ENCODE measurements at regions not wholly inside any gene's neighbourhood (a gene's known extent, or its start where the extent isn't known, plus 50 kb on each side); places are given as distances from the start of the nearest gene placed in this dataset.

GRCh38 chr9:107732781-107733522 lies 243.4 kb upstream of the KLF4 start:
- DNase-seq (ENCODE audit: low read depth in 2 of 2), result no peak

- no peak for DNase-seq (ENCODE audit: low read depth in 2 of 2)
Measured at GRCh38 chr9:107731115-107731762, 241.7 kb upstream of the KLF4 start.

GRCh38 chr9:107730666-107731065 lies 241.1 kb upstream of the KLF4 start:
- no peak for DNase-seq (ENCODE audit: low read depth in 2 of 2)

GRCh38 chr9:107727086-107727780 lies 237.7 kb upstream of the KLF4 start:
- no peak for DNase-seq (ENCODE audit: low read depth in 2 of 2)

GRCh38 chr9:107723015-107723414 lies 233.4 kb upstream of the KLF4 start:
- no peak for DNase-seq (ENCODE audit: low read depth in 2 of 2)

GRCh38 chr9:107721705-107722245 lies 232.2 kb upstream of the KLF4 start:
- DNase-seq (ENCODE audit: low read depth in 2 of 2), result no peak

- DNase-seq (ENCODE audit: low read depth in 2 of 2), result no peak
Measured at GRCh38 chr9:107720501-107720900, 230.9 kb upstream of the KLF4 start.

- DNase-seq (ENCODE audit: low read depth in 2 of 2), result no peak
Measured at GRCh38 chr9:107717529-107718314, 228.2 kb upstream of the KLF4 start.

GRCh38 chr9:107715740-107716139 lies 226.2 kb upstream of the KLF4 start:
- DNase-seq (ENCODE audit: low read depth in 2 of 2), result no peak

- DNase-seq (ENCODE audit: low read depth in 2 of 2), result no peak
Measured at GRCh38 chr9:107713470-107713869, 223.9 kb upstream of the KLF4 start.

GRCh38 chr9:107712390-107712789 lies 222.8 kb upstream of the KLF4 start:
- no peak for DNase-seq (ENCODE audit: low read depth in 2 of 2)

- no peak for DNase-seq (ENCODE audit: low read depth in 2 of 2)
Measured at GRCh38 chr9:107711542-107711941, 222.0 kb upstream of the KLF4 start.

- no peak for DNase-seq (ENCODE audit: low read depth in 2 of 2)
Measured at GRCh38 chr9:107710953-107711352, 221.4 kb upstream of the KLF4 start.

GRCh38 chr9:107710546-107710945 lies 221.0 kb upstream of the KLF4 start:
- DNase-seq (ENCODE audit: low read depth in 2 of 2), result no peak

GRCh38 chr9:107708791-107709190 lies 219.2 kb upstream of the KLF4 start:
- no peak for DNase-seq (ENCODE audit: low read depth in 2 of 2)

- DNase-seq (ENCODE audit: low read depth in 2 of 2), result no peak
Measured at GRCh38 chr9:107707915-107708441, 218.4 kb upstream of the KLF4 start.

- DNase-seq (ENCODE audit: low read depth in 2 of 2), result no peak
Measured at GRCh38 chr9:107707428-107707837, 217.9 kb upstream of the KLF4 start.

- DNase-seq (ENCODE audit: low read depth in 2 of 2), result no peak
Measured at GRCh38 chr9:107706701-107707427, 217.3 kb upstream of the KLF4 start.

GRCh38 chr9:107705521-107705920 lies 216.0 kb upstream of the KLF4 start:
- no peak for DNase-seq (ENCODE audit: low read depth in 2 of 2)

GRCh38 chr9:107704774-107705173 lies 215.2 kb upstream of the KLF4 start:
- no peak for DNase-seq (ENCODE audit: low read depth in 2 of 2)

GRCh38 chr9:107703651-107704050 lies 214.1 kb upstream of the KLF4 start:
- no peak for DNase-seq (ENCODE audit: low read depth in 2 of 2)
